Mesenteric fat pad (tissue), 1 donor: ENCODE measurements at regions not wholly inside any gene's neighbourhood (a gene's known extent, or its start where the extent isn't known, plus 50 kb on each side); places are given as distances from the start of the nearest gene placed in this dataset.

Experiments
- DNase-seq: peaks from one replicate; pipeline ENCODE4 v3.0.0-alpha.2; 2020; ENCODE audit warnings: low spot score
- donor health status: DM: yes; HTN: yes; CAD: no.

DNA sequence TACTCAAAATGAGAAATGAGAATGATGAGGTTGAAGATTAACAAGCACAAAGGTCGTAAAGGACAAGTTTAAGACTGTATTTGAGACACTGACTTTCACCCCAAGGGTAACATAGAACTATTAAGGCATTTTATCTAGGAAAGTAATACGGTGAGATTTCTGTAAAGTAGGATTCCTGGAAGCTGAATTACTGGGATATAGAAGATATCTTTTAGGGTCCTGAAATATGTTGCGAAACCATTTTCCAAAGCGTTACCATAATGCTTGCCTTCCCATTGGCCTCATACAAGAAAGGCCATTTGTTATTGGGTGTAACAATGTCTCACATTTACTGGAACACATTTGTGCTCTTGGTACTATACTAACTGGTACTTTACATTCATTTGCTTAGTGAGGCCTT is 1185.9 kb upstream of the TENM4 start:
- DNase-seq = no peak

DNA sequence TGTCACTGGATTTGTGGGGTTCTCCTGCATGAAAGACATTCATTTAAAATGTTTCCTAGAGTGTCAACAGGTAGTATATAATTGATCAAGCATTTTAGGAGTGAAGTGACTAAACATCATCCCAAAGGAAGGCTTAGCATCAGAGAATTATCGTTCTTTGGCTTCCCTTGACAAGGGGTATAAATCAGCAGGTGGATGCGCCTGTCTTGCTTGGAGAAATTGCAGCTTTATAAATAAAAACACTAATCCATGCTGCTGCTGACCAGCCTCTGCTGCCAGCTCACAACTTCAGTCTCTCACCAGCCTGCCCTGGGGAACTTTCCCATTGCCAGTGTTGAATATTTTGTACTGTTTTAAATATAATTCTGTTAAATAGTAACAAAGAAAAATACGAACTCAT is 1184.7 kb upstream of the TENM4 start:
- no peak for DNase-seq

DNA sequence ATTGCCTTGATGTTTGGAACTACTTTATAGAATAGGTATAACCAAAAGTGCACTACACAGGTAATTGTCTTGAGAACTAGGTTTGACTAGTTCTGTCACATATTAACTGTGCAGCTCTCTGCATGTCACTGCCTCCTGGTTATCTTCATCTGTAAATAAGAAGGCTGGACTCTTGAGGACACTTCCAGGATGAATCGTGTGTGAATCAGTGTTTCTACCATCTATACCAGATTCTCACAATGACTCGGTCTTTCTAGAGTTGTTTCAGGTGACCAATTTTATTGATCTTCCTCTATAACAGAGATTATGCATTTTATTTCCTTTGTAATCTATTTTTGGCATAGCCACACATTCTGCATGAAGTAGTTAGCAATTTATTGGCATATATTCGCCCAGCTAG is 1181.0 kb upstream of the TENM4 start:
- DNase-seq = no peak

DNA sequence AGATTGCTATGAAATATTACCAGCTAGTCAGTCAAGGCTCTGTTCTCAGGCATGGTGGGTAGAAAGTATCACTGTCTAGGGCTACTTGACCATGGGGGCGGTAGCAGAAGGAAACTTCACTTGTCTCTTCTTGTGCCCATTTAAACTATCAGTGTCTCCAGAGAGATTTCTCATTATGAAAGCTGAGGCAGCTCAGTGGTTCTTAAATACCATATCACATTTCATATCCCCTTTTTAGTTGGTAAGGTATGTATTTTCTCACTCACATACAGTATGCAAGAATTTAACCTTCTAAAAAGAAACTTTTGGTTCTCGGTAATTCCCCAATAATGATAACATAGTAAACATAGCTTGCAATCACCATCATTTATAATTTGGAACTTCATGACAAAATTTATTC is 1180.0 kb upstream of the TENM4 start:
- DNase-seq = no peak

DNA sequence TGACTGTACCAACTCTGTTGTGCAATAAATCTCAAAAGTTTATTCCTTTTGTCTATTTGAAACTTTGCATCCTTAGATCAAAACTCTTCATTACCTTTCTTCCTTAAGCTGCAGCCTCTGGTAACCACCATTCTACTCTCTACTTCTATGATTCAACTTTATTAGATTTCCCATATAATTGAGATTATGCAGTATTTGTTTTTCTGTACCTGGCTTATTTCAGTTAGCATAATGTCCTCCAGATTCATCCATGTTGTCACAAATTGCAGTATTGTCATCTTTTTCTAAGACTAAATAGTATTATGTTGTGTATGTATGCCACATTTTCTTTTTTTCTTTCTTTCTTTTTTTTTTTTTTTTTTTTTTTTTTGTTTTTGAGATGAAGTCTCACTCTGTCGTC is 1176.3 kb upstream of the TENM4 start:
- DNase-seq = no peak

DNA sequence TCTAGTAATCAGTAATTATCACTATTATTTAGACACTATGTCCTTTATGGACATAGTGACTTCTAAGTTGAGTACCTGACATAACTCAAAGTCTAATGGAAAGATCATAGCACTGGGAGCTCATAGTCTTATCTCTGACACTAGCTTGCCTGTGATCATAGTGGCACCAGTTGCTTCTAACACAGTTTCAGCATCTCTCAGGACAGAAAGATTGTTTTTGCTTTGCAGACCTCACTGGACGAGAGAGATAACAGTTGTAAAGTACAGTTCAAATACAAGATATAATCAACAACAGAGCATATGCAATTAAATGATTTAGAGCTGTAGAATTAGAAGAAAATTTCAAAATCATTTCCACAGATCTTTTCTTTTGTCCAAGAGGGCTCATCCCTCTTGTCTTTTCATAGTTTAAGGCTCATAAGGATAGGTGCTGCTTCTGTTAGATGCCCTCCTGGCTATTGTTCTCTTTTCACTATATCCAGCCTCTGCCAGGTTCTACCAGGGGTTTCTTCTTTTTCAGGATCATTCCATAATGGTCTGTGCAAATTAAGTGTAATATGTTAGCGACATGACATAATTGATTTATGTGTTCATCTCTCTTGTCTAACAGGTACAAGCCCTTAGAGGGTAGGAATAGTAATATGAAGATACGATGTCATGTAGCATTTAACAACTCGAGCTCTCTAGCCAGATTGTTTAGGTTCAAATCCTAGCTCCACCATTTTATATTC is 1175.4 kb upstream of the TENM4 start:
- no peak for DNase-seq

DNA sequence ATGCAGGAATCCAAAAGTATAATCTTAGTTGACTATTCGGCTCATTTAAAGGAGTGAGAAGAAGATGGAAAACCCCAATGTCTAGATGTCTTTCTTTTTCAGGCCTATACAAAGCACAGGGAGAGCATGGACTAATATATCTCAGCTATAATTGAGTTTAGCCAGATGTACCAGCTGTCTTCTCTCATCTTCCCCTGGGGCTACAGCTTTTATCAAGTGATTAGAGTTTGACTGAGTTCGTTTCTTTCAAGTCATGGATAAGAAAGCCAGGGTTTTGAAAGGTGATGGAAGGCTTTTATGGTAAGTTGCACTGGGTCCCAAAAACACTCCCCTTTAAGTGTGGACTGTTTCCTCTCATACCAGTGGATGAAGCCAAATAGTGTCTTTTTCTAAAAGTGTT is 1172.8 kb upstream of the TENM4 start:
- no peak for DNase-seq

DNA sequence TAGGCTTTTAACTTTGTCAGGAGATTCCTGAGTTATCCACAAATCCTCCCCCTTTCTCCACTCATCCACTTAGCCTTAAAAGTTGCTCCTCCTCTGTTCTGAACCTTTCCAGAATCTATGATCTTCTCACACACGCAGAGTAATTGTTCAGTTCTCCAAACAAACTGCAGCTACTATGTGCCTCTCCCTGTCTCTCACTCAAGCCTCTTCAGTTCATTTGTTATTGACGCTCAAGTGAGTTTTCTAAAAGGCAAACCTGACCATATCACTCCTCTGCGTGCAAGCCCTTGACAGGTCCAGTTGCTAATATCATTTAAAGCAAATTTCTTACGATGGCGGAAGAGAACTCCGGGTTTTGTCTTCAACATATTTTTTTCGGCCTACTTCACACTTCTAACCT is 1169.7 kb upstream of the TENM4 start:
- DNase-seq = no peak

DNA sequence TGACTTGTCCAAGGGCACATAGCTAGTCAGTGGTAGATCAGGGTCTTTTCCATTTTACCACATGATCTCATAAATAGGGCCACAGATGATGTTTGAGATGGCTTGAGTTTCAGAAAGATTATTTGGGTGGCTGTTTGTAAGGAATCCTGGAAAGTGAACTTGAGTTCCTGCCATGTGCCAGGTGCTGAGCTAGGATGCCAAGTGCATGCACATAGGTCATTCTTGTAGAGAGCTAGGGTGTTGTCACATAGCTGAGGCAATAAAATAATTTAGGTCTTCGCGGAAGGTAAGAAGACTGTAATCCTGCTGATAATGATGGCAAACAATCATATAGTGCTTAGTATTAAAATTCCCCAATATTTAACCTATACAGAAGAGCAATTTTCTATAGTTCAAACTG is 1162.6 kb upstream of the TENM4 start:
- no peak for DNase-seq

DNA sequence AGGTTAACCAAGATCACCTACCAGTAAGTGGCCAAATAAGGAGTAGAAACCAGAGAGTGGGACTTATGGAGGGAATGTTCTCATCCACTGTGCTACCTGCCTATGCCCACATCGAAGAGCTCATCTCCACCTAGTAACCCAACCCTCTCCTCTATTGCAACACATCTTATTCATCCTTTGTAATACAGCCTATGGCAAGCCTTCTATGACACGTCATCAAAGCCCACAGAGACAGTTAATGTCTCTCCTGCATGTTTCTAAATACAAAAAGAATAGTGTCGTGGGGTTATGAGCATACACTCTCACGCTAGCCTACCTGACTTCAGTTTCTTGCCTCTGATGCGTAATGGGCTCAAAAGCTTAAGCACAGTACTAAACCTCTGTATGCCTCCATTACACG is 1158.1 kb upstream of the TENM4 start:
- DNase-seq = no peak

DNA sequence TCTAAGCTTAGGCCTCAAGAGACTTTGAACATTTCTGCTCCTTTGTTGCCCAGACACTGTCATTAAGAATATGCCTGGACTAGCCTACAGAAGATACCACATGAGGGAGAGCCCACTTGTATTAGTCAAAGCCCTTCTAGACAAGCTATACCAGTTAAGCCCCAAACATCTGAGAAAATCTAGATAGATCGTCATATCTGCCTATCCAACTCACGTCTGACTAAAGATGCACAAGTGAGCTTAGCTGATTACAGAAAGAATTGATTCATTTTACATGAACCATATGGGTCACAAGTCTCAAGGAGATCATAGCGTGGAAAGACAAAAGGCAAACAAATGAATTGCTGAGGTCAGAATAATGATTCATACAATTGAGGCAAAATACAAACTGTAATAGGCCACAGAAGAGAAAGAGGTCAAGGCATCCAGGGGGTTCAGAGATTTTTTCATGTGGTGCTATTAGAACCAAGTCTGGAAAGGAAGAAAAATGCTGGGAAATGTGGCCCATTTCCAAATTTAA is 1155.5 kb upstream of the TENM4 start:
- DNase-seq = no peak

DNA sequence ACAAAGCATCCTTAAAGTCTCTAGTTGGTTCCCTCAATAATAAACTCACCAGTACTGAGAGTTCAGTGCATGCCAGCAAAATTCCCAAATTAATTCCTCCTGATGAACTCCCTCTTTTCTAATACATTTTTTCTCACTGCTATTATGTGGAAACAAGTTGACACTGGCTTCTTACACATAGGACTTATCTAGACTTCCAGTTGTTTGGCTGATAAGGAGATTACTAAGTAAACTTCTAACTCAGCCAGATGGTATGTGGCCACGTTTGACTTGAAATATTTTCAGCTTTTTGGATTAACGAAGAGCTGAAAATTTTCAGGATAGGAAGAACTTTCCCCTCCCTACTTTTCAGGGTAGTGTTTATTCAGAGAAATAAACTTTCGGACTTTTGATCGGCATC is 1154.2 kb upstream of the TENM4 start:
- DNase-seq = no peak

DNA sequence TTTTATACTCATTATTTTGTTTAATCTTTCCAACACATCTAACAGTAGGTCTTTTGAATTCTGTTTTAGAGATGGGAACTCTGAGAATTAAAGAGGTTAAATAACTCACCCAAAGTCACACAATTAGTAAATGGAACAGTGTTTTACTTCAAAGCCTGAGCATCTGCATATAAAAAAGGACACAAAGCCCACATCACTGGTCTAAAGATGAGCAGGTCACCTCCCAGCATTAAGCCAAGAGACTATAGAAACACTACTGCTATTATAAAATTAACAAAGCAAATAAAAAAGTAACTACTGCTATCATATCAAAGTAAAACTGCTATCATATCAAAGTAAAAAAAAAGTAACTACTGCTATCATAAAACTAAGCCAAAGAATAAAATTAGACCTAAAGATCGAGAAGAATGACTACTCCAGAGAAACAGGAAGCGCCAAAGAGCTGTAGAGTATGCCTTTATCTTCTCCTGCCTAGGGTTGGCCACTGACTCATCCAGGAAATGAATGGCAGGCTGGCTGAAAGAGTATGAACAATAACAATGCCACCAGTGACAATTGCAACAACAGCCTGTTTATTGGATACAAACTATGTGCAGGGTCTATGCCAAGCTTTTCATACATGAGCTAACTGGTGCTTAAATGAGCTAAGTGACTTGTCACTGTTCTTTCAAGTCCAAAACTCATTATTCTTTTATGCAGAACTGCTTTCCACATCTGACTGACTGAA is 1153.0 kb upstream of the TENM4 start:
- DNase-seq = no peak

DNA sequence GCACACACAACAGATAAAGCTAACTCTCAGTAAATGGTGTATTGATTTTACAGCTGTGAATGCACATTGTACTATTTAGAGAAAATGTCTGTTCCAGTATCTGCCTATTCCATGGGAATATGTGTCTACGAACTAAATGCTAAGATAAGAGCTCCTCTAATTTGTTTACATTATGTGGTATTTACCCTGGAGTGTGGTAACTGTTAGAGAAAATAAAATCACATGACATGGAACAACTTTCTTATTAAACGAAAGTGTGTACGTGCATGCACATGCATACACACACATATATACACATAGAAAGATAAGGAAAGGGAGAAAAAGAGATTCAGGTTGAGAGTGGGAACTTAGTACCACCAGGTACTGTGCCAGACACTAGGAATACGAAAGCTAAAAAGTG is 1151.7 kb upstream of the TENM4 start:
- DNase-seq = no peak

DNA sequence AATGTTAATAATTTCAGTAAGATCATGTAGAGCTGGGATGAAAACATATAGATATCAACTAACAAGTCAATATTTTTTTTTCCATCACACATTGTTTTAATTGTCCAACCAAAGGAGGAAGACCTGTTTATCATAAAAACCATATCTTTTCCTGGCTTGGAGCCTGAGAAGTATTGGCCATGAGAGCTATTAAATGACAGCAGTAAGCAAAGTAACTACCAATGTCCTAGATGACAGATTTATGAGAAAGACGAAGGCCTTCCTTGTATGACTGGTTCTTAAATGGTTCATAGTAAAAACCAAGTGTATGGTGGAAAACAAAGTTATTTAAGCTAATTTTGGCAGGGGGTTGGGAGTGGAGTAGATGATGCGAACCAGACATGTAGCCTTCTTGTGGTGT is 1147.1 kb upstream of the TENM4 start:
- DNase-seq = no peak

DNA sequence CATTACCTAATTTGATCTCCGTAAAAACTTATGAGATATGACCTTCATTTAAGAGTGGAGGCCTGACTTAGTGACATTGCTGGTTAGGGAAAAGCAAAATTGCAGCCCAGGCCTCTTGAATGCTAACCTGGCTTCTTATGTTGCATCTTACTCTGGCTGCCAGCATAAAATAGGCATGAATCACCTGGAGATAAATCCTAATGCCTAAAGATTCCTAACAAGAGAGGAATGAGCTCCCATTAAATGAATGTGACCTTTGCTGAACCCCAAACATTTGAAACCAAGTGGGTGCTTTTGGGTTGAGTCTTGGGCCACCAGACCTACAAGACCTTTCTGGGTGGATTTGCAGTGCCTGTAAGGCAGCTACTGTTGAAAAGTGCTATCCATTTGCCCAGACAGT is 1145.6 kb upstream of the TENM4 start:
- DNase-seq = no peak

DNA sequence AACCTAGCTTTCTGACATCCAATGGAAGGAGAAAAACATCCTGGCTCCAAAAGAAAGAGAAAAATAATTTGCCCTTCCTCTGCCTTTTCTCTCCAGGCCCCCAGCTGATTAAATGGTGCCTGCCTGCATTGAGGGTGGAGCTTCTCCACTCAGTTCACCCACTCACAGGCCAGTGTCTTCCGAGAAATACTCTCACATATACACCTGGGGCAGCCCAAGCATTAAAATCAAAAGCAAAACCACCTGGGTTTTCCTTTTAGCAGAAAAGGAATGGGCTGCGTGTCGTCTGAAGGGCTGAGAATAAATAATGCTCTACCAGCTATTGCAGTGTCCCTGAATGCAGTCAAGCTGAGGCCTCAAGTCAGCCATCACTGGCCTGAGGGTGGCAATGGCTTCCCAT is 1143.8 kb upstream of the TENM4 start:
- DNase-seq = no peak

DNA sequence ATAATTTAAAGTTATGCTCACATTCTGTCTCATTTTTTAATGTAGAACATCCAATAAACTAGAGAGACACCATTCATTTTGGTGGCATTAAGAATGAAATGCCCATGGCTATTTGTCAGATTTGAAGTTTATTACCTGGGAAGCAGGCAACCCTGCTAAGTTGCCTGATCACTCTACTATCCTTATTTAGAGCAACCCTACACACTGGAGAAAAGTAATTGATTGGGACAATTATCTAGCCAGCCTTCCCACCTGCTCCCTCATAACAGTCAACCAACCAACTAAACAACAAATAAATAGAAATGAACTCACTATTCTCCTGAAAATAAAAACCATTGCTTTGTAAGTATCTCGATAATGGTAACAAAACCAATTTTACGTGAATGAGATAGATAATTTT is 1129.0 kb upstream of the TENM4 start:
- no peak for DNase-seq

DNA sequence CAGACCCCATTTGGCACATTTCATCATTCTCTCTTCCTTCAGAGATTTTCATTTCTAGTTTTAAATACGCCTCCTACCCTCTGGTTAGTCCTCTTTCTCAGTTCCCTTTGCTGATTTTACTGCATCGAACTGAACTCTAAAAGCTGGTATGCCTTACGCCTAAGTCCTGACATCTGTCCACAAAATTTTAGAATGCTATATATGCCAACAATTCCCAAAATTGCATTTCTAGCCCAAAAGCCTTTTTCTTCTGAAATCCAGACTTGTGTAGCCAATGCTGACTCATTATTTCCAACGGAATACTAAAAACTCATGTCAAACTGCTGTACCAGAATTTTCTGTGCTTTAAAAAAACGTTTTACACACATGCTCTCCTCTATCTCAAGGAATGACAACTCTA is 1124.4 kb upstream of the TENM4 start:
- no peak for DNase-seq

DNA sequence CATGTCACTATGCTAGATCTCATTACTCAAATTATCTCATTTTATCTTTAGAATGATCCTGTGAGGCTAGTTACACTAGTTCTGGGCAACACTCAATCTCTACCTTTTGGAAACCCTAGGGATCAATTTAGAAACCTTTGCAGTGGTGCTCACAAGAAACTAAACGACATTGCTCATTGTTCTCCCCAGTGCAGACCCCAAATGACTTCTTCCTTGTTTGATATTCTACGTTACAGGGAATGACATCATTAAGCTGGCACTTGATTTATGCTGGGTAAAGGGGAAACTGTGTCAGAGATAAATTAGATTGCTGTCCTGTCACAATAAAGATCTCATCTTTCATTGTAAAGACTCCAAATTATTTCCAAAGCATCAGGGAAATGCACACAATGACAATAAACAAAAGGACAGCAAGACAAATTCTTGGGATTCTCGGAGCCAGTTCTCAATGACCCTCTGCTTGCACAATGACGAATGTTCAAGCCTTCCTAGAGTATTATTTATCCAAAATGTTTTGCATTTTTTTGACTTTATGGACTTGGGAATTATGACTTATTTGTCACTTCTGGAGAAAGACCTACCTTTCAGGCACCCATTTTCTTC is 1121.8 kb upstream of the TENM4 start:
- DNase-seq = no peak

DNA sequence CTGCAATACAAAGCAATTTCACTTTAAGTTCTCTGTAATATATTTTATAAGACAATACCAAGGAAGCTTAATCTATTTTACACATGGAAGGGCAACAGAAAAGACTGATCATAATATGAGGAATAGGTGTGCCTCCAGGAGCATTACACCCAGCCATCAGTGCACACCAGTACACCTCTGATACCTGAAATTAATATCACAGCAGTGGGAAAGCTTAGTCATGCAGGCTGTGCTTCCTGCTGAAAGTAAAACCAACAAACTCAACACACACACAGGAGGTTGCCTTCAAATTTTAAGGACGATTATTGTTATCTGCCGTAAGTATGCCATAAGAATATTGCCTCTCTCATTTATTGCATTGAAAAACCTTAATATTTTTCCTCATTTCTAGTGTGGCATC is 1119.1 kb upstream of the TENM4 start:
- no peak for DNase-seq

DNA sequence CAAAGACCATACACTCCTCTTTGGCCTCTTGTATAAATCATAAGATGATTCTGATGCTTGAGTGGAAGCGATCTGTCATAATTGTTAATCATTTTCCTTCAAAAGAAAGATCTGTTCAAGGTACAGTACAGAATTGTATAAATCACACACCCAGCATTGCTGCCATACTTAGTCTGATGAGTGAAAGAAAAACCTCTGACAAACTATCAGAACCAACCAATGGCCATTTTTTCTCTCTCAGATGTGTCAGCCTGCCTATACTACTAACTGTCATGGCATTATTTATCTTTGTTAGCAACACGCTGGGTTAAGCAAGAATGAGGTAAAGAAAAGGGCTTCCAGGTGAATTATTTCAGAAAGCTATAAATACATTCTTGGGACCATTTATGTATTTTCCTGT is 1112.7 kb upstream of the TENM4 start:
- DNase-seq = no peak

DNA sequence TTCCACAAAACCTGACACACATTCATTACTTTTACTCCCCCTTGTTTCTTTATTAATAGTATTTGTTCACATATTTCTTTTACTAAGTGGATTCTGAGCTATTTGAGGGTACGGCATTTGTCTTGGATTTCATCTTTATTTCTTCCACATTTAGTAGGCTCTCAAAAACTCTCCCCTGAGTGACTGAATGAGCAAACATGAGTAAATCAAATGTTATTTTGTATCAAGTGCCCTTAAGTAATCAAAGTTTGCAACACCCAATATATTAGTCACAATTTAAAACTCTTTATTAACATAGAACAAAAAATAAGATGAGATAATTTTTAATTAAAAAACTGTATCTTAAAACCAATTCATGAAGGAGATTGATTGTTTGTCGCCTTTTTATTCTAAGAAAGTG is 1101.9 kb upstream of the TENM4 start:
- no peak for DNase-seq
